Sciatic nerve (tissue), 2 donors: ENCODE measurements at regions not wholly inside any gene's neighbourhood (a gene's known extent, or its start where the extent isn't known, plus 50 kb on each side); places are given as distances from the start of the nearest gene placed in this dataset.

ENCODE experiments used
- ATAC-seq: fragments of 200-7000 bp; cut with Tn5 transposase; one replicate; pipeline ENCODE4 v1.9.1; 2020; ENCODE audit warnings: mild to moderate bottlenecking, moderate library complexity
- DNase-seq: peaks from one replicate; pipeline ENCODE4 v3.0.0-alpha.2; 2020; ENCODE audit warnings: low spot score
- intact Hi-C: fragments of 100-400 bp; cut with DNase I; formaldehyde crosslinking; loops from one replicate; pipeline ENCODE4 v1.14.2; 2022
- donor health status: DM: no; HTN: no; CAD: no.
- donor health status: DM: no; HTN: no; CAD: no.

DNA sequence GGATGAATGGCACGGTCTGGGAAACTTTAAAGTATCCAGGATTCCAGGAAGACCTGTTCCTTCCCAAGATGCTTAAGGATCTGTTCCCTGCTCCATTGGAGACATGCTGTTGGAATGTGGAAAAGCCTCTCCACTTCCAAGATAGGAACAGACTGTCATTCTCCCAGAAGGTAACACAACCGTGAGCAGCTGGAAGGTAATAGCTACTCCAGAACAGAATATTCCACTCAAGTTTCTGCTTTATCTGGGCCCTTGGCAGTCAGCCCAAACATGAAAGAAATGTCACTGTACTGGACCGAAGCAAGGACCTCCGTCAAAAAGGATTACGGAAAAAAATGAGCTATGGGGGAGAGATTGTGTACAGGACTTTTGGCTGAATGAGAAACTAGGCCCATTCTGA lies 420.9 kb upstream of the NBEA start:
- ATAC-seq (no peak), DNase-seq (no peak)
- intact Hi-C loops = no loop called here

DNA sequence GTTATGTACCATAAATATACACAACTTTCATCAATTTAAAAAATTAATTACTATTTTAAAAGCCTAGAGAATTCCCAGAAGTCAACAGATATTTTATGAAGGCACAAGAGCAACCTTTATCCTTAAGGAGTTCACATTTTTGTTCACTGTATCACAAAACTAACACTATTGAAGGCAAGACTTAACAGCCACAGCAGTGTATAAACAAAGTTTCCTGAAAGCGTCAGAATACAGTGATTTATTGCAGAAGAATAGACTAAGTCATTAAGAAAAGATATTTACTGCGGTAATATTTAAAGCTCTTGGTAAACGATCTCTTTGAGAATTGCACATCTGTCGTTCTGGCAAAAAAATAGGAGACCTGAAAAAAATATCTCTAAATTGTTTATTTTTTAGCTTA lies 419.3 kb upstream of the NBEA start:
- intact Hi-C loops = no loop called here
- DNase-seq (no peak), ATAC-seq (no peak)

DNA sequence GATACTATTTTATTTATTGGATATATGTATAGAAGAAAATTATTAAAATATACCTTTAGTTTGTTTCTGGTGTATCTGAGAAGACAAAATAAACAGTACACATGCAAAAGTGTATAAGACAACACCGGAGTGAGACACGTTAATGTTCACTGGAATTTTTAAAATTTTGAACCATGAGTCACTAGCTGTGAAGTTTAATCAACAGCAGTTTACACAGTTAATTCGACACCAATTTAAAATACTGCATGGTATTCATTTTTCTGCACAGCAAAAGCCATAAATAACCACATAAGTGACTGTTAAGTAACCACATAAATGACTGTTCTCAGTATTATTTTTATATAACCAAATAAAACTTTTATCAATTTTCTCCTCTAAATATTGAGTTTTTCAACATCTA lies 418.7 kb upstream of the NBEA start:
- DNase-seq = no peak
- ATAC-seq = no peak
- intact Hi-C loops = no loop called here

DNA sequence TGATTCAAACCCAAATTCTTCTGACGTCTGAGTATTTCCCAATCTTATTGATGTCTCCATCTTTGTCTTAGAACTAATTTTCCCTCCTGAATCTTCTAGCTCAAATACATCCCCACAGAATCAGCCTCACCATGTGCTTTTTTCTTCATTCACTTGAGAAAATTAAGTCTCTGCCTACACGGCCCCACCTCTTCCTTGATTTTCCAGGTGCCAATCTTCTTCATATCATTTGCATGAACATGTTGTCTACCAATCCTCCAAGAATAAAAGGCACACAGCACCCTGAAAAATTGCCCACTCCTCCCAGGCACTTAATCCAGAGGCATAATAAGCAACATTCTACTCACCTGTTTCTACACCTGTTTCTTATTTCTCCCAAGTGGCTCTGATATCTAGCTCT lies 408.1 kb upstream of the NBEA start:
- ATAC-seq (no peak), DNase-seq (no peak)
- intact Hi-C loops = no loop called here

DNA sequence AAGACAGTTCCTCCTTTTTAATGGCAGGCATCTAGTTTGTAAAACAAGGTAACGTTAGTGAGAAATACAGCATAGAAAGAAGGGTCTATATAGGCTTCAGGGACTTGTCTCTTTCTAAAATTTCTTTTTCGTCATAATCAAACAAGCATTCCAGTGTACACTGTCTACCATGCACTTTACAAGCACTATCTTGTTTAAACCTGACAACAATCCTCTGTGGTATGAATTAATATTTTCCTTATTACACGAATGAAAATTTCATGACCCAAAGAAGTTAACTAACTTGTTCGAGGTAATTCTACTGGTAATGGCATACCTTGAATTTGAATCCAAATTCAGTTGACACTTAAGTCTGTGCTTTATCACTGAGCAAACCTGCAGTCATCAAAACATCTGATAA lies 399.7 kb upstream of the NBEA start:
- DNase-seq = no peak
- intact Hi-C loops = no loop called here
- no peak for ATAC-seq

DNA sequence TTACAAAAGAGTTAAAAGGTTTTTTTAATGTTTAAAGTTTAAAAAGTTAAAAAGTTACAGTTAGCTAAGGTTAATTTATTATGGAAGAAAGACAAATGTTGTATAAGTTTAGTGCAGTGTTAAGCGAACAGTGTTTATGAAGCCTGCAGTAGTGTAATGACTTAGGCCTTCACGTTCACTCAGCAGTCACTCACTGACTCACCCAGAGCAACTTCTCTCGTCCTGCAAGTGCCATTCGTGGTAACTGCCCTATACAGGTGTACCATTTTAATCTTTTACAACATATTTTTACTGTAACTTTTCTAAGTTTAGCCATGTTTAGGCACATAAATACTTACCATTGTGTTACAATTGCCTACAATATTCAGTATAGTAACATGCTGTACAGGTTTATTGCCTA lies 398.2 kb upstream of the NBEA start:
- DNase-seq (no peak), ATAC-seq (no peak)
- intact Hi-C loops = no loop called here

DNA sequence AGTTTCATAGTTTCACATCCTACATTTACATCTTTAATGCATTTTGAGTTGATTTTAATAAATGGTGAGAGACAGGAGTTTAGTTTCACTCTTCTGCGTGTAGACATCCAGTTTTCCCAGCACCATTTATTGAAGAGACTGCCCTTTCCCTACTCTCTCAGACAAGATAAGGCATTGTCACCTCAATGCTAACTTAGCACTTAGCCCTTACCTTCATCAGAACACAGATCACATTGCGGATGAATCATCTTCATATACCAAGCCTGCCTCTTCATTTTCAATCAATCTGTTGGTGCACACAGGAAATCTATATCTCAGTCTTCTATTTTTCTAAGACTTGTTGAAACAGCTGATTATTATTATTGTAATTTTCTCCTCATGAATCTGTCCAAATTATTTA lies 396.6 kb upstream of the NBEA start:
- intact Hi-C loops = no loop called here
- DNase-seq = no peak

DNA sequence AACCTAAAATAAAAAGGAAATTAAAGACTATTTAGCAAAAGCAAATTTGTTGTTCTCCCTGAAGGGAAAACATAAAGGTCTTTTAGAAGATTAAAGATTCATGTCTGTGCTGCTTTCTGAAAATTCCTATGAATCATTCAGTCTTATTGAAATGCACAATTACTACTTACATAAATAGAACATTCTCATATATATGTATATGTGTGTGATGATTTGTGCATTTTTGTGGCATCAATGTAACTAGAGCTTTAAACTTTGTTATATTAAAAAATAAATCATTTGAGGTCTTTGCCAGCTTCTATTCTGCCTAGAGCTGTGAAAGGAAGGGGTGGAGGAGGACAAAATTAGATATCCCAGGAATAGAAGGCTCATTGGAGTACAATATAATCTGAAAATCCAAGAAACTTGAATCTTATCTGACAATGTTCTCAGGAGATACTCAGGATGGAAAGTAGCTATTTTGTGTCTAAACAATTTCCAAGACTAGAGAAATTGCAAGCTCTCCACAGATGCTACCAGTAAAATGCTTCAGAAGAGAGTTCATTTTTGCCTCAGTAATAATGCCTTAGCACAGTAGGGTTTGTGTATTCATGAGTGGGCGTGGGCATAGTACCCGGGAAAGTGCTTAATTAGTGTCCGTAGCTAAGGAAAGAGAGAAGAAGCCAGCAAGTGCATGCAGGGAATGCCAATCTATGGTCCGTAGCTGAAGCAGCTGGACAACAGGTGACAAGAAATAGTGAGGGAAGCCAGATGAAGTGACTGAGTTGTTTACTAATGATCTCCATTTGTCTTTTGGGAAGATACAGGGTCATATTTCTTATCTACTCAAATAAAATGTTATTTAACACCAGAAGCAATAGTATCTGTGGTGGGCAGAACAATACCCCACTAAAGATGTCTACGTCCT lies 395.5 kb upstream of the NBEA start:
- no peak for ATAC-seq
- DNase-seq = no peak
- intact Hi-C loops = no loop called here

More for the DNA sequence above, 396.6 kb upstream of the NBEA start:
- ATAC-seq = no peak

DNA sequence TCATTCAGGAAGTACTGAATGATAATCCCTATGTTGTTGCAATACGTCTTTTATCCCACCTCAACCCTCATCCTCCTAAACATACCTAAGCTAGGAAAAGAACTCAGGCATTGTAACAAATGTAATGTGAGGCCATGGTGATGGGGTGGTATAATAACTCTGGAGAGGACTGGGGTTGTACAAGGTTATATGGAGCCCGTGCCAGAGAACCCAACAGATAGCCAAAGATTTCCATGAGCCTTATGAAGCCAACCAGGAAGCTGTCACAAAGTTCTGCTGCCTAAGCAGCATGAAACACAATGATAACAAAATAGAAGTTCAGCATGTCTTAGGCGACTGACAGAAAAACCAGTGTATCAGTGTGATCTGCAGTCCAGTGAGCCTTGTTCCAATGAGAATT lies 394.1 kb upstream of the NBEA start:
- no peak for ATAC-seq

DNA sequence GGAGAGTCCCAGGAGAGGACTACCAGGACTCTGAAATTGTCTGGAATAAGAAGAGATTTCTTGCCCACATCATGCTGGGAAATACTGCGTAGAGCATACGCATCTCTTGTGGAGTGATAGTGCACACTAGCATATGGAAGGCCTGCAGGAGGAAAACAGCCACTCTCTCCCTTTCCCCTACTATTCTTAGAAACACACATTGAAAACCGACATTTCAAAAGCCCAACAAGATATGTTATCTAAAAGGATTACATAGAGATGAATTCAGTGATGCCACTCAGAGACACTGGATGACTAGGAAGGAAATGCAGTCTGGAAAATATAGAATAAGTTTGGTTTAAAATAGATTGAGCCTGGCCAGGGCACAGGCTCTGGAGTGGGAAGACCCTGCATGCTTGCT lies 388.7 kb upstream of the NBEA start:
- no peak for ATAC-seq
- no peak for DNase-seq
- intact Hi-C loops = no loop called here

More for the DNA sequence above, 394.1 kb upstream of the NBEA start:
- intact Hi-C loops = no loop called here
- DNase-seq = no peak

DNA sequence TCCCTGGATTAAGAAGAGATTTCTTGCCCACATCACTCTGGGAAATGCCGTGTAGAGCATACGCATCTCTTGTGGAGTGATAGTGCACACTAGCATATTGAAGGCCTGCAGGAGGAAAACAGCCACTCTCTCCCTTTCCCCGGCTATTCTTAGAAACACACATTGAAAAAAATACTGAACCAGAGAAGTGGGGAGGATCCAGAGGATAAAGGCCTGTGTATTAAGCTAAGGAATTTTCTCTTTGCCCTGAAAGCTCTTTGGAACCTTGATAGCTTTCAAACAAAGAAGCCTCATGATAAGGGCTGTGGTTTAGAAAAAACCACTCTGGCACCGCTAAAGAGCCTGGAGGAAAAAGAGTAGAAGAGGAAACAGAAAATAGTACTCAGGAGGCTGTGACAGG lies 386.1 kb upstream of the NBEA start:
- no peak for ATAC-seq
- intact Hi-C loops = no loop called here
- no peak for DNase-seq

DNA sequence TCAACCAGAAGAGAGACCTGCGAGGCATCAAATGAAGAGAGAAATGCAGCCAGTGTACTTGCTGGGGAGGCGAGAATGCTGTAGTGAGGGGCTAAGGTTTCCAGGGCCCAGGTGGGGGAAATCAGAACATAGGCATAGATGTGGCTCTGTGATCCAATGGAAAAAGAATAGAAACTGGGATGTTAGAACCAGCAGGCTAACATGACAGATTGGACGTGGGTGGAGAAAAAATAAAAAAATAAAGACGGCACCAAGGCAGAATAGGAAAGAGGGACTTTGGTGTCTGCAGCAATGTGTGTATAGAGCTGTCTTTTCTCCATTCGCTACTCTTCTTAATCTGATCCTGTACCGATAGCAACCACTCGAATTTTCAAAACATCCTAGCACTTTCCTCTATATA lies 381.0 kb upstream of the NBEA start:
- intact Hi-C loops = no loop called here
- ATAC-seq = no peak
- DNase-seq = no peak

DNA sequence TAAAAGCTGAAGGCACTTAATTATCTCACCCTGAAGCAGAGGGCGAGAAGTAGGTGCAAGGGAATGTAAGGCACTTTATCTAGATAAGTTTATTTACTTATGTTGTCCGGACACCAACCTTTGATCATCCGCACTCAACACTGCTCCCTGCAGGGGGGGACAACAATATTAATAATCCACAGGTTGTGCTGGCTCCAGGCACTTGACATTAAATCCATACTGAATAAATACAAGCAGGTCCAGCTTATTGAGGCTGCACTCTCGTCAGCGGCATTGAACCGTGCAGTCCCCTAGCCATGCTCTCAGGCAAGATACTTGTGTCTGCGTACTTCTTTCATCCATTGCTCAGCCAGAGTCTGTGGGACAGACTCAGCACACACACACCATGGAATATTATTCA lies 374.5 kb upstream of the NBEA start:
- ATAC-seq (no peak), DNase-seq (no peak)
- intact Hi-C loops = no loop called here

DNA sequence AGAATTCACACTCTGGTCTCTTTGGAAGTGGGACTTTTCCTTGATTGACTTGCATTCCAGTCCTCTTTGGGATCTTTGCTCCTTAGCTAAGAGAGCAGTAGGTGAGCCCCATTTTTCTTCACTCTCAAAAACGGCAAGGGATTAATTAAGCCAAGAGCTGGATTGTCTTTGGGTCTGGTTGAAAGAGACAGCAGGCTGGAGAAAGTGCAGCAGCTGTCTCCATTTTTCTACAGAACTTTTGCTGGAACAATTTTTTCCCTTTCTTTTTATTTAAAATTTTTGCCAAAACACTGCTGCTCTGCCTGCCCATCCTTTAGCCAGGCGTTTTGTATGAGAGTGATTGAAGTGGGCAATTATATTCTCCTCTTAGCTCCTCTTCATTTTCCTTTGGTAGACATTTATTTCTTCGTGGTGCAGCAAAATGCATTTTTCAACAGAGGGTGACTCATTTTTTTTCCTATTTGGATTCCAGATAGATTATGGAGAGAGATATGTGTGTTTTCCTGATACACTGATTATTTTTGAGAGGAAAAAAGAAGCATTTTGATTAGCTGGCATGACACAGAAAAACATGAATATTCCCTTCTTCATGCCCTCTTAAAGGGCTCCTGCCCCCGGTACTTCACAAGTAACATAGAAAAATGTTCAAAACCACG lies 371.2 kb upstream of the NBEA start:
- no peak for ATAC-seq
- DNase-seq = no peak
- intact Hi-C loops = no loop called here

DNA sequence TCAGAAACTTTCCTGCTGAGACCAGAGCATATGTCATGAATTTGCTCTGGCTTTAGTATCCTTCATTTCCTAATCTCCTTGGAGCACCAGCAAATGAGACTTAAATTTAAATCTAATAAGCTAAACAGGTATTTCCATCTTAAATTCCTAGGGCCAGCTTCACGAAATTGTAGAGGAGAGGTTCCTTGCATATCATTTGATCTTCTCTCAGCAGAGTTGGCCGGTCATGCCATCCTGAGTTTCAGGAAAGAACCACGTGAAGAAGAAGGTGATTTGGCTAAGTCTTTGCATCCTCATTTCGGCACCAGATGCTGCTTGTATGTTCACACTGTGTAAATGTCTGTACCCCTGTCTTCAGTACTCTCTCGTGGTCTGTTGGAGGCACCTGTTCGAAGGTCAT lies 370.4 kb upstream of the NBEA start:
- ATAC-seq (no peak), DNase-seq (no peak)
- intact Hi-C loops = no loop called here

DNA sequence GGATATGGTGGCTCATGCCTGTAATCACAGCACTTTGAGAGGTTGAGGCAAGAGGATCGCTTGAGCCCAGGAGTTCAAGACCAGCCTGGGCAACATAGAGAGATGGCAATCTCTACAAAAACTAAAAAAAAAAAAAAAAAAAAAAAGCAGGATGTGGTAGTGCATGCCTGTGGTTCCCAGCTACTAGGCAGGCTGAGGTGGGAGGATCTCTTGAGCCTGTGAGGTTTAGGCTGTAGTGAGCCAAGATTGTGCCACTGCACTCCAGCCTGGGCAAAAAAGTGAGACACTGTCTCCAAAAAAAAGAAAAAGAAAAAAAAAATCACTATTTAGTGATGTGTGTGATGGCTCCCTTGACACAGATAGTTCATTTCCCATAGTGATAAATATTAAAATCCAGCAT lies 365.0 kb upstream of the NBEA start:
- no peak for ATAC-seq
- intact Hi-C loops = no loop called here
- no peak for DNase-seq

DNA sequence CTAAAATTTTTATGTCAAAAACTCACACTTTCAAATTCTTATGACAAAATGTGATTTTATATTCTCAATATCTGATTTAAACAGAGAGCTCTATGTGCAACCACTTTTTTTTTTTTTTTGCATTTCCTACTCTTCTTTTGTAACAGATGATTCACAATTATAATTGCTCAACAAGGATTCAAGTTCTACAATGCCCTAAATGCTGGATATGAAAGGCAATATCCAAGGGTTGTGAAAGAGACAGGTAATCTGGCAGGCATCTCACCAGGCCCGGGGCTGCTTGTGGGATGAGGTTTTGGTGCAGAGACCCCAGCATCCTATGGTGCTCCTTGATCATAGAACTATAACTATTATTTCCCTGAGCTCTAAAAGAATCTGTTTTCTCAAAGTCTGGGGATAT lies 363.6 kb upstream of the NBEA start:
- ATAC-seq (no peak), DNase-seq (no peak)
- intact Hi-C loops = no loop called here

DNA sequence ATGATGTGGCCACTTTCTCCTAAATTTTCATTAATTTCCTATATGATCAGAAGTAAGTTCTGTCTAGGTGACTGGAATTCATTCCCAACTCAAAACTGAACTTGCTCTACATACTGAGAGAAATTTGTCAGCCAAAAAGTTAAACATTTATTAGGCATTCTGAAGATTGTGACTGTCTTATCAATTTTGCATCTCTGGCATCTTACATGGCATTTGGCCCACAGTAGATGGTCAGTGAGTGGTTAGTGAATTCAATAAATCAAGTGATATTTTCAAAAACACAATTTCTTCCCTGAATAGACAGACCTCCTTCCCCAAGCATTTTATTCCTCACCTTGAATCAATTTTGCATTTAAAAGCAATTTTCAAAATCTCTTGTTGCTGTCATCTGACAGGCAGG lies 363.2 kb upstream of the NBEA start:
- DNase-seq (no peak), ATAC-seq (no peak)
- intact Hi-C loops = no loop called here

DNA sequence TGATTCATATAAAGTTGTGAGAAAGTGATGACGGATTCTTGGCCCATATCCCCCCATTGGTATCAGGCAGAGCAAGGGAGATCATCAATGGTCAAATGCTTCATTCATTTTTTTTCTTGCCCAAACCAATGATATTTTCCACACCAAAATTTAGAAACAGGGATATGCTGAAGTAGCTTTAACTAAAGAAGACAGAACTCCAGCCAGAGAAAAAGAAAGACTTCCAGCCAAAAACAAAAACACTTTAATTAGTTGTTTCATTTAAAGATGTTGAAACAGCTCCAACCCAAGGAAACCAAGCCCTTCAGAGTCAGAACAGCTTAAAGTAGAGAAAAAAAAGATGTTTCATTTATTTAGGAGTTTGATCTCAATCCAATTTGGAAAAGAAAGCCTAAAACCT lies 358.9 kb upstream of the NBEA start:
- intact Hi-C loops = no loop called here
- ATAC-seq (no peak), DNase-seq (no peak)

DNA sequence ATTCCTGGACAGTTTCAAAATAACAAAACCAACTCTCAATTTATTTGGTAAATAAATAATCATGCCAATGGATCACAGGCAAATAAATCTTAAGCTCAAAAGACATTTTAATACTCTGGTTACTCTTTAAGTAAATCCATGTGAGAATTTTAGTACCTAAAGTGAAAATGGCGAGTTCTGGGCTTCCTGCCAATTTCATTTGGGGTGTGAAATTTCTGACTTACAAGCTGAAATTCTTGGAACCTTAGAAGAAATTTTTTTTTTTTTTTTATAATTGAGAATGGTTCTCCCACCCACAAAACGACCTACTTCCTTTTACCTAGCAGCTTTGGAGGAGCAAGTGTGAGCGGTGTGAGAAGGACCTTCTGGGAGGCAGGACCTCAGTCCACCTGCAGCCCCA lies 354.5 kb upstream of the NBEA start:
- DNase-seq = no peak
- intact Hi-C loops = no loop called here
- no peak for ATAC-seq

DNA sequence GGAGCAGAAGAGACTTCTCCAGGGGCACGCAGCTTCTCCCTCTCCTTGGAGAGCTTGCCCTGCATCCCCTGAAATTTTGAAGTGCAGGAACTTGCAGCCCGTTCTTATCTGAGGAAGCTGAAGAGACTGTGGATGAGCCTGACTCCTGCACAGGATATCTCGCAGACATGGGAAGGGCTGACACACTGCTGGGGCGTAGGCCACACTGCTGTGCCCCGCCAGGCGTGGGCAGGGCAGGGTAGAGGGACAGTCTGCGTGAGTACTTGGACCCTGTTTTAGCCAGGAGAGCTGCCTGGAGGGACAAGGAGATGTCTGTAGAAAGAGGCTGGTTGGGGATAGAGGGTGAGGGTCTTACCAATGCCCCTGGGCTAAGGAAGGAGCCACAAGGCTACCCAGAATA lies 353.7 kb upstream of the NBEA start:
- no peak for ATAC-seq
- intact Hi-C loops = no loop called here
- DNase-seq = no peak
